Fibroblast of upper back skin (primary cell): ENCODE measurements at regions not wholly inside any gene's neighbourhood (a gene's known extent, or its start where the extent isn't known, plus 50 kb on each side); places are given as distances from the start of the nearest gene placed in this dataset.
A peak's percentile ranks its signal among the peaks of the same experiment; 100 is the strongest.

Experiments
- DNase-seq: peaks from one replicate; pipeline ENCODE4 v3.0.0-alpha.2; 2013

- no peak for DNase-seq
Measured at GRCh38 chr9:99366183-99366582, 144.1 kb downstream of the SEC61B start.

GRCh38 chr9:99366621-99367020 is 144.5 kb downstream of the SEC61B start:
- no peak for DNase-seq

- peak; percentile 81 for DNase-seq
Measured at GRCh38 chr9:99368341-99369326, 146.6 kb downstream of the SEC61B start.

GRCh38 chr9:99369327-99369722 is 147.2 kb downstream of the SEC61B start:
- DNase-seq, result no peak

- DNase-seq, result no peak
Measured at GRCh38 chr9:99370376-99370775, 148.3 kb downstream of the SEC61B start.

- DNase-seq, result no peak
Measured at GRCh38 chr9:99371376-99371775, 149.3 kb downstream of the SEC61B start.

- DNase-seq, result no peak
Measured at GRCh38 chr9:99373912-99374311, 151.8 kb downstream of the SEC61B start.

- no peak for DNase-seq
Measured at GRCh38 chr9:99374793-99375192, 152.7 kb downstream of the SEC61B start.

- DNase-seq, result no peak
Measured at GRCh38 chr9:99375481-99375880, 153.4 kb downstream of the SEC61B start.

GRCh38 chr9:99377790-99378775 is 156.0 kb downstream of the SEC61B start:
- peak; percentile 80 for DNase-seq

- no peak for DNase-seq
Measured at GRCh38 chr9:99383536-99383935, 161.5 kb downstream of the SEC61B start.

- DNase-seq, result no peak
Measured at GRCh38 chr9:99385215-99385614, 163.1 kb downstream of the SEC61B start.

- peak; percentile 70 for DNase-seq
Measured at GRCh38 chr9:99385814-99386279, 163.8 kb downstream of the SEC61B start.

- DNase-seq, result no peak
Measured at GRCh38 chr9:99387431-99387830, 165.3 kb downstream of the SEC61B start.

GRCh38 chr9:99389087-99390033 is 167.3 kb downstream of the SEC61B start:
- DNase-seq, result no peak

- no peak for DNase-seq
Measured at GRCh38 chr9:99391937-99392594, 170.0 kb downstream of the SEC61B start.

- DNase-seq, result no peak
Measured at GRCh38 chr9:99392986-99393385, 170.9 kb downstream of the SEC61B start.

GRCh38 chr9:99393993-99394392 is 171.9 kb downstream of the SEC61B start:
- DNase-seq, result no peak

GRCh38 chr9:99398241-99398640 is 176.2 kb downstream of the SEC61B start:
- no peak for DNase-seq

GRCh38 chr9:99399474-99399873 is 177.4 kb downstream of the SEC61B start:
- no peak for DNase-seq

- DNase-seq, result no peak
Measured at GRCh38 chr9:99400184-99400731, 178.2 kb downstream of the SEC61B start.
